Astrocyte of the hippocampus (primary cell): ENCODE measurements at regions not wholly inside any gene's neighbourhood (a gene's known extent, or its start where the extent isn't known, plus 50 kb on each side); places are given as distances from the start of the nearest gene placed in this dataset.
A peak's percentile ranks its signal among the peaks of the same experiment; 100 is the strongest.

Experiments used
- DNase-seq: peaks from one replicate; pipeline ENCODE4 v3.0.0; 2011; ENCODE audit warnings: low read depth, low spot score

DNA sequence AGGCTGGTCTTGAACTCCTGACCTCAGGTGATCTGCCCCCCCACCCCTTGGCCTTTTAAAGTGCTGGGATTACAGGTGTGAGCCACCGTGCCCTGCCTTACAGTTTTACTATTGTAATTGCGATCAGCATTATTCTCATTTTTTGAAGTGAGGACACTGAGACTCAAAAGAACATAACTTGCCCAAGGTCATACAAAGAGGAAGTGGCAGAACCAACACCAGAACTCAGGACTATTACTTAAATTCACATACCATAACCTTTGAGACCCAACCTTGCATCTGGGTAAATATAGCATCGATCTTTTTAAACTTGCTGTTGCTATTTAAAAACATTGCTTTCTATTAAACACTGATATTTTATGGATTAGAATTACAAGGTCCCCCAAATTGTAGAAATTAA is 54.2 kb downstream of the FOXI1 start:
- no peak for DNase-seq

DNA sequence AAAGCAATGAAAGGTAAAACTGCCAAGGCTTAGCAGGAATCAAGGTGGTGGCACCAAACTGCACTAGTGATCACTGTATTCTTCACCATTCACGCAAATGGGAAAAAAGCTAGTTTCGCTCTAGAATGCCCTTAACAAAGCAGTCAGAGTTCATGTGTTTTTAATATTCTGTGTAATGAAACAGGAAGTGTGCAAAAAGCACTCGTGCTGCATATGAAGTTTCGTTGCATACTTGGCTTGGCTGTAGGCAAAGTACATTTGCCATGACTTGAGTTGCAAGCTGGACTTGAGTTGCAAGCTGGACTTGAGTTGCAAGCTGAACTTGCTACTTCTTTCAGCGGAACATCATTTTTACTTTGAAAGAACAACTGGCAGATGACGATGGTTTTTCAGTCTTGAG is 55.4 kb downstream of the FOXI1 start:
- no peak for DNase-seq

DNA sequence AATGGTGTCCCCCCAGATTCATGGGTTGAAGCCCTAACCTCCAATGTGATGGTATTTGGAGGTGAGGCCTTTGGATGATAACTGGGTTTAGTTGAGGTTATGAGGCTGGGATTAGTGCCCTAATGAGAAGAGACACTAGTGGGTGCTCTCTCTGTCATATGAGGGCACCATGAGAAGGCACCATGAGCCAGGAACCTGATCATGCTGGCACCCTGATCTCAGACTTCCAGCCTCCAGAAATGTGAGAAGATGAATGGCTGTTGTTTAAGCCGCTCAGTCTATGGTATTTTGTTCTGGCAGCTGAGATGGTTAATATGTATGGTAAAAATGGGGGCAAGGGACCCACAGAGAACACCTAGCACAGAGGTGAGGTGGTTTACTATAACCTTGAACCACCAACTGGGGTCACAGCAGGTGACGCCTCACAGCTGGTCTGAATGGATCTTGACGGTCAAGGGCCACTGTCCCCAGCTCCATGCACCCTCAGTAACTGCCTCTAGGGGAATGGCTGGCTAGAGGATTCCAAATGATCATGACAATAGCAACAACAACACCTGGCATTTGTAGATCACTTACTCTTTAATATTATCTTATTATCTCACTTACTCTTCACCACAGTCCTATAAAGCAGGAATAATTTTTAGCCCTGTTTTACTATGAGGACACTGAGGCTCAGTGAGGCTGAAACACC is 57.1 kb downstream of the FOXI1 start:
- DNase-seq: no peak

DNA sequence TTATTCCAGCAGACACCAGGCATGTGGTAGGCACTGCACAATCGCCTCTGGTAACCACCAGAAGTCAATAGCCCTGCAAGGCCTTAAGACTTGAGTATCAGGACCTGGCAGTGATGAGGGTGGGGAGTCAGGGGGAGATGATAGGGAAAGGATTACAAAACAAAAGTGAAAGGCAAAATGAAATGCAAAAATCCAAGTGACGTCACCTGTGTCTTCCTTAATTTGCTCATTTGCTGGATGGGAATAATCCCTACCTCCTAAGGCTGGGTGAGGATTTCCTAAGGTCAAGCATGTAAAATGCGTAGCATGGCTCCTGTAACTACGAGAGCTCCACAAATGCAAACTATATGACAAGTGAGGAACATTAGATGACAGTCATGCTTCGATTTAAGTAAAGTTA is 58.4 kb downstream of the FOXI1 start:
- no peak for DNase-seq

DNA sequence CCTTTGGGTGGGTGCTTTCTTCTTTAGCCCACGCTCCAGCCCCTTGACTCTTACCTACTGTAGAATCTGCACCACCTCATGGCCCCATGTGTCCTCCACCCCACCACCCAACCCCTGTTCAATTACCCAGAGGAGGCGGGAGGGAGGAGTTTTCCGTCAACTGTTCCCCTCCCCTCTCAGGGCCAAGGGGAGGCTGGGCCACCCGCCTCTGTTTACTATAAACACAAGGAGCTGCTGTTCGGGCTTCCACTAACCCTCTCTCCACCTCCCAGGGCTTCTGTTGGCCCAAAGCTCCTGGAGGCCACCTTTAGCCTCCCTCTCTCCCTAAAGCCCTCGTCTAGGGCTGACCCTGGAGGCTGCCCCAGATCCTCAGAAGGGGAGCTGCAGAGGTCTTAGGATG is 59.2 kb downstream of the FOXI1 start:
- no peak for DNase-seq

DNA sequence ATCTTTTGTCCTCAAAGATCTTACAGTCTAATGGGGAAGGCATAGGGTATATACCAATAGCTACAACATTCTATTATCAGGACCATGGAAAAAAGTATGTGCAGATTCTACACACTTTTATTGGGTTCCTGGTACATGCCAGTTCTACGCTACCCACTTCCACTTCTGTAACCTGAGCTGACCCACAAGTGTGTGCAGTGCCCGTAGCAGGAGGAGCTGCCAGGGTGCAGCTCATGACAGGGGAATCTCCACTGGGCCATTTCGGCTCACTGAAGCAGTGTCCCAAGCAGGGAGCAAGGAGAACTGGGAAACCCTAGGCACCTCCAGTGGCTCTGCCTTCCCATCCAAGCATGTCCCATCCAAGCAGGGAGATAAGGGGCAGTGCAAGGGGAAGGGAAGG is 60.4 kb downstream of the FOXI1 start:
- no peak for DNase-seq

DNA sequence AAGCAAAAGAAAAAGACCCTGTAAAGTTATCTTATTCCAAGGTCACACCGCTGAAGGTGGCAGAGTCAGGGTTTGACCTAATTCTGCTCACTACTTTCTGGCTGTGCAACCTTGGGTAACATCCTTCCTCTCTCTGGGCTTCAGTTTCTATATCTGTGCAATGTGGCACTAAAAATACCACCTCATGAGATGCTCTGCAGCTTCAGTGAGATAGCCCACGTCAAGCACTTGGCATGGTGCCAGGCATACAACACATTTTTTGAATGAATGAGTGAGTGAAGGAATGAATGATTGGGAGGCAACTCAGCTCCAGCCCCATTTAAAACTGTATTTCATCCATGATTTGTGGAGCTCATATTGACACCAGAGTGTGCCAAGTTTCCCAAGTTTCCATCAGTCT is 62.3 kb downstream of the FOXI1 start:
- DNase-seq: no peak

DNA sequence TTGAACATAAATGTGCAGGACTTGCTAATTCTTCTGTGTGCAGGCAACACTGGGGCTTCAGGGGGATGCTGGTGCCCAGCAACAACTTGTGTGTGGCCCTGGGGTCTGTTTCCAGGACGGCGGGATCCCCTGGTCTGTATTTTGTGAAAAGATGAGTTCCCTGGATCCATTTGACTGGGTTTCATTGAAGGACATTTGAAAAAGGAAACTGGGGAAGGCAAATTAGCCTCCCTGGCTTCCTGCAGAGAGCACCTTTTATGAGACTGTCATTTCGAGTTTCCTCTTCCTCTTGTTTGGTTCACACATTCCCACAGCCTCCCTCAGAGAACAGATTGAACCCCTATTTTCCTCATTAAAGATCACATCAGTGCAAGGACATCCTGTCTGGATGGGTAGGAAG is 63.1 kb downstream of the FOXI1 start:
- DNase-seq: no peak

DNA sequence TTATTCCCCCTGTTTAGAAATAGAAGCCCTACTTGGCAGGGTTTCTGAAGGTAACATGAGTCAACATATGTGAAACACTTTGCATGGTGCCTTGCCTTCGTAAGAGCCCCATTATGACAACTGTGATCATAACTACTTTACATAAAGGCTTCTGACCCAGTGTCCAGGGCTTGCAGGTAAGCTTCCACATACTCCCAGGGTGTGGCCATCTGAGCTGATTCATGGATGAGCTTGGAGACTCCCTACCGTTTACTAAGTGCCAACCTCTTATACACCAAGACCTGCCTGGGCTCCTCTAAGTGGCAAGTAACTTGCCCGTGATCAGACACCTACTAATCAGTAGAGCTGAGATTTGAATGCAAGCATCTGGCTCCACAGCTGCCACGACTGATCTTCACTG is 62.8 kb upstream of the C5orf58 start:
- no peak for DNase-seq

DNA sequence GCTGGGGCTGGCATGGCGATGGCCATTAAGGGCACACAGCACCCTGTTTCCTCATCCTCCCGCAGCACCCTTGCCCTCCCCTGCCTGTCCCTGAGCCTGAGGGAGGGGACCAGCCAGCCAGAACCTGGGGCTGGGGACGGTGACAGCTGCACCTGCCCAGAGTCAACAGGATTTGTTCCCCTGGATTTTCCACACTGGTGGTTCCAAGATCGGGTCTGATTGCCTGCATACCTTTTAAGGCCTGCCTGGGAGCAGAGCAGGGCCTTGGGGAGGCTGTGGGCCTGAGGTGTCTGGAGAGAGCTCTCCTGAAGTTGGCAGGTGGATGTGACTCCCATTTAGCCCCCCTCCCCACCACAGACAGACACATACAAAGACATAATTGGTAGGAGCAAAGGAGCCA is 61.0 kb upstream of the C5orf58 start:
- DNase-seq: no peak

DNA sequence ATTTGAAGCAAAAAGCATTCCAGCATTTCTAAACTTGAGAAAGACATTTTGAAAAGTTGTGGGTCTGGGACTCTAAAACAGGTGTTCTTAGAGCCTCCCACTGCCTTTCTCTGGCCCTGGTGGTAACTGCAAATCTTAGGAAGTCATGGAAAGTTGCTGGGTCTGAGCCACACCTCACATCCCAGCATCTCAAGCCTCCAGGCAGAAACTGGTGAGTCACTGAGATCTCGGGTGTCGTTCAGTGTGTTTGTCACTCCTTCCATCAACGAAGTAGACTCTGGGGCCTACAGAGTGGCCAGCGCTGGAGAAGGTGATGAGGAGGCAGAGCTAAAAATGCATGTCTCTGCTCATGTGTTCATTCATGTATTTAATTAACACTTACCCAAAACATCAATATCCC is 59.6 kb upstream of the C5orf58 start:
- DNase-seq: peak; percentile 65

DNA sequence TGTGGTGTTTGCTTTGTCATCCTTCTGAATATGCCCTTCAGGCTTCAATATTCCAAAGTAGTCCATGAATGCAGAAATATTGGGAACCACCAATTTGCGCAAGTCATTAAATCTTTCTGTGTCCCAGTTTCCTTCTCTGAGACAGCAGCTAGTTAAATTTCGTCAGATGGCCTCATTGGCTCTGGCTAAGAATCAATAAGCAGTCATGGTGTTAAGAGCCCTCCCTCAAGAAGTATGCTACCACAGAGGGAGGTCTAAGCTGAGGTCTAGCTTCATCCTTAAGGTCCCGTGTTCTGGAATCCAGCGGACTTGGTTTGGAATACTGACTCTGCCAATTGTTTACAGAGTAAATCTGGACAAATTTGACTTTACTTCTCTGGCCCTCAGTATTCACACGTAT is 59.1 kb upstream of the C5orf58 start:
- DNase-seq: no peak

DNA sequence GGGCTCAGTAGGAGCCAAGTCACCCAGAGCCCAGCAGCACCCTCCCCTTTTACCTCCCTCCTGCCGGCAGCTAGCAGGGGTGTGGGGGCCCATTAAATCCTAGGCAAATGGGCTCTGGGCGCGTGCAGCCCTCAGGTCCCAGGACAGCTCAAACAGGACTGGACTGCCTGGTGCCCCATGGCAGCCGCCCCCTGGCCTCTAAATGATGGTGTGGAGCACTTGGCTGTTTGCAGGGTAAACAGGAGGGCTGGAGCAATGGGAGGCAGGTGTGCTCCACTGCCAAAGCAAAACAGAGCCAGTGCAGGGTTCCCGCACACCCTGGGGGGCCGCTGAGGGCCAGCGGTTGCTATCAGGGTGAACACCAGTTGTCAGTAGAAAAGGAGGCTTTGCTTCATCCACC is 55.9 kb upstream of the C5orf58 start:
- DNase-seq: no peak

DNA sequence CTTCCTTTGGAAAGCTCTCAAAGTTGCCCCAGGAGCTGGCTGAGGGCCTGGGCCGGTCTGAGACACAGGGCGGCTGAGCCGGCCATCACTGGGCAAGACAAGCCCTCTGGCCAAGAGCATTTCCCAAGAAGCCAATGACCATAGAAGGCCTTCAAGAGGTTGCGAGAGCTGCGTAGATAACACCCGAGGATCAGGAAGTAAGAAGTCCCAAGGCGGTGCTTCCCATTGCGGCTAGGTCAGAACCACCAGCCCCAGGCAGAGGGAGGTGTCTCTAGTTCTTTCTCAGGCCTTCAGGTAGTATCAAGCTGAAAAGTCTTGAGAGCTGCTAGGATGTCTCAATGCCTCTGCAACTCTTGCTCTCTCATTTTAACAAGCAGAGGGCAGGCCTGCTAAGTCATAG is 54.0 kb upstream of the C5orf58 start:
- no peak for DNase-seq

DNA sequence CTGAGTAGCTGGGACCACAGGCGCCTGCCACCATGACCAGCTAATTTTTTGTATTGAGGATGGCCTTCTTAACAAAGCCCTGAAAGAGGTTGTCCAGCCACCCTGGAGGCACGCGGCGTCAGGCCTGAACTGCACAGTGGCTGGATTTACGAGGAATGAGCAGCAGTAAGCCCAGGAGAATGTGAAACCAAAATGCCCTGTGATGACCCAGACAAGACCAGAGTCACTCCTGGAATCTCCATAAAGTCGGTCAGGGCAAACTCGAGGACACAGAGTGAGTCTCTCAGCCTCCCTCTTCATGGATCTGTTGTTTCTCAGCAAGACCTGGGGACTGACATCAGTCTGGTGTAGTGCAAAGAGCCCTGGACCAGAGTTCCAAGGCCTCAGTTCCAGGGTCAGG is 53.2 kb upstream of the C5orf58 start:
- DNase-seq: no peak

DNA sequence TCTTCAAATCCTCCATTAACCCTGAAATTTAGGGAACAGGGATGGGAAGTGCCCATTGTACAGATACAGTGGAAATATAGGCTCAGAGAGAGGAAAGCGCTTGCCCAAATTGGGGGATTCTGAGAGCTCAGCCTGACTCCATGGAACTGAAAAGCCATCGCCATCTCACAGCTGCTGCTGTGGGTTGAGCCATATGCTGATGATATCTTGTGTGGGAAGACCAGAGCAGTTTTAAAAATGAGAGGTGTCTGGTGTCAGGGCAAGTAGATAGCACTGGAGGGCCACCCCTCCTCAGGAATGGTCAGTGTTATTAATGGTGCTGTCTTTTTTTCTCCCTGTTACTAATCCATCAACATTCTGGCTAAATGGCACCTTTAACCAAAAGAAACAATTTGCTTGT is 50.9 kb upstream of the C5orf58 start:
- DNase-seq: no peak

DNA sequence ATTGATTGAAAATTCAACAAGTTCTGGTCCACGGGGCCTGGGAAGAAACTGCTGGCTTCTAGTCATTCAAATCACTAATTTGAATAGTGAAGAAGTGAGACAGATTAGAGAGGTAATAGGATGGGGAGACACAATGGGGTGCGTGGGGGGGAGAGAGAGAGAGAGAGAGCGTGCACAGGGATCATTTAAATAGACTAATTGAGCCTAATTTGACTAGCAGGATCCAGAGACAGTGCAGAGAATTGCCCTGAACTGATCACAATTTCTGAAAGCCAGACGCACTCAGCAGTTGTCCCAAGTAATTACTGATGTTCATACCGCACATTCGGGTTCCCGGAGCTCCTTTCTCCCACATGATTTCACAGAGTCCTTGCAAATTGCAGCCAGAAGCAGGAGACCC is 50.3 kb upstream of the C5orf58 start:
- no peak for DNase-seq
